T follicular helper cell (primary cell): ENCODE measurements at regions not wholly inside any gene's neighbourhood (a gene's known extent, or its start where the extent isn't known, plus 50 kb on each side); places are given as distances from the start of the nearest gene placed in this dataset.

ENCODE experiments used
- DNase-seq: peaks from one replicate; pipeline ENCODE4 v3.0.0-alpha.2; 2020; ENCODE audit warnings: low read depth

- no peak for DNase-seq
Measured at GRCh38 chr14:51546099-51546498, 105.6 kb upstream of the FRMD6 start.

GRCh38 chr14:51546603-51547258 is 105.0 kb upstream of the FRMD6 start:
- no peak for DNase-seq

- no peak for DNase-seq
Measured at GRCh38 chr14:51547260-51547659, 104.5 kb upstream of the FRMD6 start.

- DNase-seq: no peak
Measured at GRCh38 chr14:51547701-51548100, 104.0 kb upstream of the FRMD6 start.

GRCh38 chr14:51548187-51548586 is 103.5 kb upstream of the FRMD6 start:
- DNase-seq: no peak

GRCh38 chr14:51550636-51551035 is 101.1 kb upstream of the FRMD6 start:
- no peak for DNase-seq

GRCh38 chr14:51552275-51552674 is 99.4 kb upstream of the FRMD6 start:
- DNase-seq: no peak

GRCh38 chr14:51552768-51553404 is 98.8 kb upstream of the FRMD6 start:
- no peak for DNase-seq

- DNase-seq: no peak
Measured at GRCh38 chr14:51554339-51554920, 97.3 kb upstream of the FRMD6 start.

- no peak for DNase-seq
Measured at GRCh38 chr14:51554953-51555352, 96.8 kb upstream of the FRMD6 start.

GRCh38 chr14:51561141-51561540 is 90.6 kb upstream of the FRMD6 start:
- DNase-seq: no peak

- no peak for DNase-seq
Measured at GRCh38 chr14:51562816-51563215, 88.9 kb upstream of the FRMD6 start.

GRCh38 chr14:51563560-51563959 is 88.2 kb upstream of the FRMD6 start:
- DNase-seq: no peak

- no peak for DNase-seq
Measured at GRCh38 chr14:51564460-51564859, 87.2 kb upstream of the FRMD6 start.

- DNase-seq: no peak
Measured at GRCh38 chr14:51564986-51565604, 86.6 kb upstream of the FRMD6 start.

GRCh38 chr14:51566831-51567582 is 84.7 kb upstream of the FRMD6 start:
- no peak for DNase-seq

GRCh38 chr14:51568366-51568765 is 83.3 kb upstream of the FRMD6 start:
- no peak for DNase-seq

GRCh38 chr14:51573607-51574006 is 78.1 kb upstream of the FRMD6 start:
- DNase-seq: no peak

GRCh38 chr14:51574009-51574408 is 77.7 kb upstream of the FRMD6 start:
- no peak for DNase-seq

- DNase-seq: no peak
Measured at GRCh38 chr14:51575349-51576116, 76.2 kb upstream of the FRMD6 start.

GRCh38 chr14:51576117-51576430 is 75.6 kb upstream of the FRMD6 start:
- DNase-seq: no peak

- DNase-seq: no peak
Measured at GRCh38 chr14:51576879-51577278, 74.8 kb upstream of the FRMD6 start.
